GM21786 (cell line): ENCODE measurements at regions not wholly inside any gene's neighbourhood (a gene's known extent, or its start where the extent isn't known, plus 50 kb on each side); places are given as distances from the start of the nearest gene placed in this dataset.
"Not testable (repeated sequence)": the region's sequence is repeated elsewhere in the genome, so short reads cannot be mapped to it uniquely, and the experiment has no call there.

Experiments
- ATAC-seq: cut with Tn5 transposase; IDR thresholded peaks from one replicate; pipeline ENCODE4 v1.9.1; 2021; ENCODE audit not compliant: unreplicated experiment

DNA sequence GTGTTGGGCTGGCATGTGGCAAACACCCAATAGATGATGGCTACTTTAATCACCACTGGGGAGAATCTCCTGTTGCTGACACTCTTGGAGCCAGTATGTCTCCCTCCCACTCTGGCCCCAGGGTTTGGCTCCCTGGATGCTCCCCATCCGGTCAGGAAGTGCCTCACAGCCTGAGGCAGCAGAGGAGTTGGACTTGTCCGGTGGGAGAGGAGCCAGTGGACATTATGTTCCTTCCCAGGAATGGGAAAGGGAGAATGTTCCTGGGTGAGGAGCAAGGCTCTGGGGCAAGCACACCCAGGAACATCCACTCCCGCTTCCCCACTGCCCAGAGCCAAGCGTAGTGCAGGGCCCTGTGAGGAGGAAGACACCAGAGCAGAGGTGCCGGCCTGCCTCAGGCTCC, 84.6 kb upstream of the NAV2 start:
- ATAC-seq, result no peak

DNA sequence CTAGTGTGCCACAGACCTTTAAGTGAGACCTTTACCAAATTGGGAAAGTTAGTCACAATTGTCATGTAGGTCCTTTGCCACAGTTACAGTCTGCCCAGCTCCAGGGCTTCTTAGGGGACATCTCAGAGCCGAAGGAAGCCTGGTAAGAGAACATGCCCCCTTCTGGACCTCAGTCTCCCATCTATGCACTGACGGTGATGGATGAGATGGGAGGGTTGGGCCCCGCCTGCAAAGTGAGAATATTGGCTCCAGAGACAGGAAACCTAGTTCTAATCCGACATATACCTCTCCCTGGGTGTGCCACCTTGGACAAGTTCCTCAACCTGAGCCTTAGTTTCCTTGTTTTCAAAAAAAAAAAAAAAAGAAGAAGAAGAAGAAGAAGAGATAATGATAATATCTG, 85.1 kb upstream of the NAV2 start:
- no peak for ATAC-seq

DNA sequence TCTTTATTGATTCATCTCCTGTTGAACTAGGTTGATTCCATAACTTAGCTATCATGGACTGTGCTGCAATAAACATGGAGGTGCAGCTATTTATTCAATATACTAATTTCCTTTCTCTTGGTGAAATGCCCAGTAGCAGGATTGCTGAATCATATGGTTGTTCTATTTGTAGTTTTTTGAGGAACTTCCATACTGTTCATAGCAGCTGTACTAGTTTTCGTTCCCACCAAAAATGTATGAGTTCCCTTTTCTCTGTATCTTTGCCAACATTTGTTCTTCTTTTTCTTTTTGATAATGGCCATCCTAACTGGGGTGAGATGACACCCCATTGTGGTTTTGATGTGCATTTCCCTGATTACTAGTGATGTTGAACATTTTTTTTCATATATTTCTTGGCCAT, 87.2 kb upstream of the NAV2 start:
- ATAC-seq, result no peak

DNA sequence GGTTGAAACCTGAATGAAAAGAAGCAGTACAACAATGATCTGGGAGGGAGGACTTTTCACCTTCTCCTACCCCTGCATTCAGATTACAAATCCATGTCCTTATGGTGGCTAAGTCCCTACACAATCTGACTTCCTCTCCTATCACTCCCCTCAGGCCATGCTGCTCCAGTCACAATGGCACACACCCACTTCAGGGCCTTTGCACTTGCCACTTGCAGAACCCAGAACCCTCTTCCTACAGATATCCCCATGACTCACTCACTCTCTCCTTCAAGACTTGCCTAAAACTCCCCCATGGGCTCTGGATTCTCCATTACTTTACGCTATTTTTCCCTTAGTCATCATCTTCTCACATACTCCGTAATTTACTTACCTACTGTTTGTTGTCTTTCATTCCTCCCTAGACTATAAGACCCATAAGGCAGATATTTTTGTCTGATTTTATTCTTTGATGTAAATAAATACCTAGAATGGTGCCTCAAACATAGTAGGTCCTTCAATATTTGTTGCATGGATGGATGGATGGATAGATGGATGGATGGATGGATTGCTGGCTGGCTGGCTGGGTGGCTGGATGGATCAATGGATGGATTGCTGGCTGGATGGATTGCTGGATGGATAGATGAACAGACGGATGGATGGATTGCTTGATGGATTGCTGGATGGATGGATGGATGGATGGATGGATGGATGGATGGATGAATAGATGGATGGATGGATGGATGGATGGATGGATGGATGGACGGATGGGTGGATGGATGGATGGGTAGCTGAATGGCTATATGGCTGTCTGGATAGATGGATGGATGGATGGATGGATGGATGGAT, 94.7 kb upstream of the NAV2 start:
- ATAC-seq, result no peak

DNA sequence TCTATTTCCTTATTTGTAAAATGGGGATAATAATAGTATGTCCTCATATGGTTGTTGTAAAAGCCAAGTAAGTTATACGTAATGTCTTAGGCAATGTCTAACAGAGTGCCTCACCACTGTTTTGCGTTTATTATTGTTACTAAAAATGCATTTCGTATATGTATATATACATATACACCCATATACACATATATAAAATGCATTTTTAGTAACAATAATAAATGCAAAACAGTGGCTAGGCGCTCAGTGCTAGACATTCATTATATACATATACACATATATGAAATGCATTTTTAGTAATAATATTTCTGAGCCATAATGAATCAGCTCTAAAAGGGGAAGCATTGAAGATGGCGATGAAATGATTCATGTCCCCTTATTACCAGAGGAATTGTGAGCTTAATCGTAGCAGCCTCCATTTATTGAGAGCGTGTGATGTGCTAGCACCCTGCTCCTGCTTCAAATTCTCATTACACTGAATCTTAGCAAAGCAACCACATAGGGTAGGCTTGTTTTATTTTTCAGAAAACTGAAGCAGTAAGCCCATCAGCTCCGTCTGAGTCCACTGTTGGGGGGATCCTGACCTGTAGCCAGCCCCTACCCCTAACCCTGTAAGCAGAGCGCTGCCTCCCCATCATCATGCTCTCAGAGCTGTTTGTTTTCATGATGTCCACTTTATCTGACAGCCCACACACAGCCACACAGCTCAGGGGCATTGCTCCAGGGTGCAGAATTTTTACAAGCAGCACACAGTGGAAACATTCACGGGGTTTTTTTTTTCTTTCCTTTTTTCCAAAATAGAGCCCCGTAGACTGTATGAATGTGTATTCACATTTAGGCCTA, 97.1 kb upstream of the NAV2 start:
- no peak for ATAC-seq

DNA sequence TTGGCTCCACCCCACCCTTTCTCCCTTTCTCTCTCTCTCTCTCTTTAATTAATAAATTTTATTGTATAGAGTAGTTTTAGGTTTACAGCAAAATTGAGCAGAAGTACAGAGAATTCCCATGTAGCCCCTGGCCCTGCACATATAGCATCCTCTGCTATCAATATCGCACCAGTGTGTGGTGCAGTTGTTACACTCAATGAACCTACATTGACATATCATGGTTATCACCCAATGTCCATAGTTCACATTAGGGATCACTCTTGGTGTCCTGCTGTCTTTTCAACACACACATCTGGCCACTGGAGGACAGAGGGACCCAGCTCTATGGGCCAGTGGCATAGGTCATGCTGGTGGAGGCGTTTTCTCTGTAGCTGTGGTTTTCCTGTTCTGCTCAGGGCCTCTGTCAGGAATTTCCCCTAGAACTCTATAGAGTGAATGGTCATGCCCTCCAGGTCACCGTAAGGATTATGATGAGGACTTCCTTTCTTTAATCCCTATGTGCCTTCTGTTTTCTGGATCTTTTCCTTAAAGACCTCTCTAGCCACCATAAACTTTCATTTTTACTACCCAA, 98.2 kb upstream of the NAV2 start:
- no peak for ATAC-seq

DNA sequence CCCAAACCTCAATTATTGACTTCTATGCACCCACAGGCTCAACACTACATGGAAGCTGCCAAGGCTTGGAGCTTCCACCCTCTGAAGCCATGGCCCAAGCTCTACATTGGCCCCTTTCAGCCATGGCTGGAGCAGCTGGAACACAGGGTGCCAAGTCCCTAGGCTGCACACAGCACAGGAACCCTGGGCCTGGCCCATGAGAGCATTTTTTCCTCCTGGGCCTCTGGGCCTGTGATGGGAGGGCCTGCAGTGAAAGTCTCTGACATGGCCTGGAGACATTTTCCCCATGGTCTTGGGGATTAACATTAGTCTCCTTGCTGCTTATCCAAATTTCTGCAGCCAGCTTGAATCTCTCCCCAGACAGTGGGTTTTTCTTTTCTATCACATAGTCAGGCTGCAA, 100.6 kb upstream of the NAV2 start:
- not testable (repeated sequence) for ATAC-seq

DNA sequence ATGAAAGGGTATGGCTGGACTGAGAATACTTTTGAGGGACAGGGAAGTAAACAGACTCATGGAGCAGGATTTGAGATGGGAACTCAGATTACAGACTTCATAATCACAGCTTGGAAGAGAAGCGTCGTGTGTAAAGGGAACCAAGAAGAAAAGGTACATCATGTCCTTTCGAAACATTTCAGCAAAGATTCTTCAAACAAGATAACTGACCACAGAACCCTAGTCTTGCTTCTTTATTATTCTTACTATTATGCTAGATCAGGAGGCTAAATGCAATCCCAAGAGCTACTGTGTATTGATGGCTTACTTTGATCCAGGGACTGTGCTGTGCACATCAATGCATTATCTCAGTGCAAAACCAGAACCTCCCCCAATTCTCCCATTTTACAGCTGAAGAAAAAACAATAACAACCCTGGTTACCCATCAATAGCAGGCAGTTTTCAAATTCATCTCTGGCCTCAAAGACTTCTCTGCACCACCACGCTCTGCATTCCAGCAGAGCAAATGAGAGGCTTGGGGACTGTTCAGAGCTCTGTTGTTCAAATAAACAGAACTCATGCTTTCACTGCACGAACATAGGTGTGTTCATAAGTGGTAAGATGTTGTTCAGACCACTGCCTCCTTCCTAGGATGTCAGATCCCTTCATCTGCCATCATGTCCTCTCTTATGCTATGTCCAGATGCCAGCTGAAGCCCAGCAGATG, 104.8 kb upstream of the NAV2 start:
- no peak for ATAC-seq

DNA sequence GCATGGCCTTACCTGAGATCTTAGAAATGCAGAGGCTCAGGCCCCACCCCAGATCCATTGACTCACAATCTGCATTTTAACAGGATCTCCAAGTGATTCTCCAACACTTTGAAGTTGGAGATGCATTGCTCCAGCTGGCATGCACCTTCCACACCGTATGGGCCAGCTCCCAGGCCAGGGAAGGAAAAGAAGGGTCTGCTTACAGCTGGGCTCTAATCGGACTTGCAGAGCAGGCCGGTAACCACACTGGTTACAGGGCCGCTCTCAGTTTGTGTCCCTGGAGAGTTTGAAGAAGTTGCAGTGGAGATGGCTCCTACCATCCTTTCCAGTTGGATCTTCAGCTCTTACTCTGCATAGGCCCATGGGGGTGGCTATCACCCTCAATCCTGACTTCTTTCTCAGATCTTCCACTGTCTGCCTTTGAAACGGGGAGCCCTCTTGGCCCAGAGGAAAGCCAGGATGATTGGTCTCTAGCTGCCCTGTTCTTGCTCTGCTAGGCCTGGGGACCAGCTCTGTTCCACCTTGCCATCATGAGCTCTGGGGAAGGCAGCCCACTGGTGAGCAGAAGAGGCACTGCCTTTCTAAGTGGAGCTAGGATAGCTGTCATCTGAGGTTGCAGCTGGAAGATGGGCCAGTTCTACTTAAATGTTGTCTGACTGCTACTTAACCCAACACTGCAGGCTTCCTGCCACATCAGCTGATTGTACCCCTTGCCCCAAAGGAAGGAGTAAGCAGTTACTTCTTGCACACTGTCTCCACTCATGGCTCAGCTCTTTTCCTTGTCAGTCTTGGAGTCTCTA, 105.6 kb upstream of the NAV2 start:
- ATAC-seq, result no peak

DNA sequence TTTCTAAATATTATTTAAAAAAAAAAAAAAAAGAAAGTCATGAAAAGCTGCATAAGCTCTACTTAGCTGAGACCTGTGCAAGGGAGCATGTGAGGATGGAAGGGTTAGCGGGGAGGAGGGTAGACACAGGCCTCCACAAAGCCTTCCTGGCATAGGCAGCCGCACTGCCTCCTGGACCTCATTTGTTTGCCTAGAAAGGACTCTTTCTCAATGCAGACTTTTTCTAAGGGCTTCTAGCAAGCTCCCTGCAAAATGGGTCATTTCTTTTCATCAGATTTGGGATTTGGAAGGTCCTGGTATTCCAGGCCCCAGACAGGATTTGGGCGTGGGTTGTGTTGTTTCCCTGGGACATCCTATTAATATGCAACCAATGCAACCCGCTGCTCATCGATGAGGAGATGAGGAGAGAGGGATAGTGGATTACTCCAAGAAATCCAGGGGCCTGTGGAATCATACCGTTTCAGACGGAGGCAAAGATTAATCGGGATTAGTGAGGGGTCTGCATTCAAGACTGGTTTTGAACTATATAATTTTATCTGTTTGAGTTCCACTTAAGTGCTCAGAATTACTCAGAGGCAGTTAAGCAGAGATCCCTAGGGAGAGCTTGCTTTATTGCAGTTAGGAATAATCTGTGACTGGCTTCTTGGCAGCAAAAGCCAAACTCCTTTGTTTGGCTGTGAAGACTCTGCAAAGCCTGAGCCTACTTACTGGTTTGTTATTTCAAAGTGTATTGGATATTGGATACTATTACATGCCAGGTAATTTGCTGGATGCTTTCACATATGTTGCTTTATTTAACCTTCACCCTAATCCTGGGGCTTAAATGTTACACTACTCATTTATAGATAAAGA, 106.9 kb upstream of the NAV2 start:
- no peak for ATAC-seq

DNA sequence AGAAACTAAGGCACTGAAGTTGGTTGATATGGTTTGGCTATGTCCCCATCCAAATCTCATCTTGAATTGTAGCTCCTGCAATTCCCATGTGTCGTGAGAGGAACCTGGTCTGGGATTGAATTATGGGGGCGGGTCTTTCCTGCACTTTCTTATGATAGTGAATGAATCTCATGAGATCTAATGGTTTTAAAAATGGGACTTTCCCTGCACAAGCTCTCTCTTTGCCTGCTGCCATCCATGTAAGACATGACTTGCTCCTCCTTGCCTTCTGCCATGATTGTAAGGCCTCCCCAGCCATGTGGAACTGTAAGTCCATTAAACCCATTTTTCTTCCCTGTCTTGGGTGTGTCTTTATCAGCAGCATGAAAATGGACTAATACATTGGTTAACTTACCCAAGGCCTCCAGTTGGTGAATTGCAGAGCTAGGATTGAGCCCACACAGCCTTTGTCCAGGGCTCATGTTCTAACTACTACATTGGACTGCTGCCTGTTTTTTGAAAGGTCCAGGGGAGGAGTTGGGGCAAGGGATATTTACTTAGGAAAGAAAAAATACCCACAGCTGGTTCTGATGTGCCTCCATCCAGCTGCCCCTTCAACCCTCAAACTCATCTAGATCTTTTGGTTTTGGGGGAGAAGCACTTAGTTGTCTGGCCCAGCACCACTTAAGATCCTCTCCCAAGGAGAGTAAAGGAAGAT, 107.8 kb upstream of the NAV2 start:
- no peak for ATAC-seq

DNA sequence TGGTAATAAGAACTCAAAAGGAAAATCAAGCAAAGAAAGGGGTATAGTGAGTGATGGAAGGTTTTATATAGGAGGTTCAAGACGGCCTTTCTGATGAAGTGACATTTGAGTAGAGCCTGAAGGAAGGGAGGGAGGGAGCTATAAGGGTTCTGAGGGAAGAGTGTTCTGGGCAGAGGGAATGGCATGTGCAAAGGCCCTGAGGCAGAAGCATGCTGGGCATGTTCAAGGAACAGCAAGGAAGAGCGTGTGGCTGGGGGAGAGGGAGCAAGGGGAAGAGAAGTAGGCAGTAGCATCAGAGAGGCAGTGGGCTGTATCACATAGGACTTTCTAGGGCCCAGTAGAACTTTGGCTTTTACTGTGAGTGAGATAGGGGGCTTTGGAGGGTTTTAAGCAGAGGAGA, 108.9 kb upstream of the NAV2 start:
- no peak for ATAC-seq

DNA sequence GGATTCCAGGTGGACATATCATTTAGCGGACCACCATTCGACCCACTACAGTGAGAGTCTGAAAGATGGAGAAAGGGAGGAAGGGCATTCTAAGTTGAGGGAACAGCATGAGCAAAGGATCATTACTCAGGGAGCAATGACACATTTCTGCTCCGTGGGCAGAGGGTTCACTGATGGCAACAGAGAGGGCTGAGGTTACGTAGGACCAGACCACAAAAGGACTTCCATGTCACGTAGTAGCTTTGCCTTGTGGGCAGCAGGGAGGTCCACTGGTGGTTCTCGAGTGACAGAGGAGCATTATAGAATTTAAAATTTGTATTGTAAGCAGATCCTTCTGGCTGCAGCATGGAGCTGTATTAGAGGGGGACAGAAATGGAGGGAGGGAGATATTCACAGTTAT, 109.7 kb upstream of the NAV2 start:
- ATAC-seq, result no peak

DNA sequence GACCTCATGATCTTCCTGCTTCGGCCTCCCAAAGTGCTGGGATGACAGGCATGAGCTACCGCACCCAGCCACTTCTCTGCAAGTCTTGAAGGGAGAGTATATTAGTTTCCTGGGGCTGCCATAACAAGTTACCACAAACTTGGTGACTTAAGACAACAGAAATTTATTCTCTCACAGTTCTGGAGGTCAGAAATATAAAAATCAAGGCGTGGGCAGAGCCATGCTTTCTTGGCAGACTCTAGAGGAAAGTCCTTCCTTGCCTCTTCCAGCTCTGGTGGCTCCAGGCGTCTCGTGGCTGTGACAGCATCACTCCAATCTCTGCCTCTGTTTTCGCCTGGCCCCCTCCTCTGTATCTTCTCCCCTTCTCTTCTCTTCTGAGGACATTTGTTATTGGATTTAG, 110.2 kb upstream of the NAV2 start:
- ATAC-seq, result no peak

DNA sequence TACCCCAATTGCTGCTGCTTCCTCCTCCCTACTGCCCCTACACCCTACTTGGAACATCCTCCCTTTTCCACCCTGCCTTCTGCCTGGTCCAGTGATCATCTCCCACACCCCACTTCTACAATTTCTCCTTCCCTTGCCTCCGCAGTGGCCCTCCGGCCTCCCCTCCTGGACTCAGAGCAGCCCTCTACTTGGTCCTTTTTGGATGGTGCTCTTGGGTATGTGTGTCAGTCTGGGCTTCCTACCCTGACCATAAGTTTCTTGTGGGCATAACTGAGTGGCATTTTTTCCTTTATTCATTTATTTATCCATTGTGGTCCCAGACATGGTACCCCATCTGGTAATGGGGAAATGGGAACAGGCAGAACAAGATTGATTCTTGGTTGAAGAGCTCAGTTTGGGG, 111.4 kb upstream of the NAV2 start:
- ATAC-seq, result no peak

DNA sequence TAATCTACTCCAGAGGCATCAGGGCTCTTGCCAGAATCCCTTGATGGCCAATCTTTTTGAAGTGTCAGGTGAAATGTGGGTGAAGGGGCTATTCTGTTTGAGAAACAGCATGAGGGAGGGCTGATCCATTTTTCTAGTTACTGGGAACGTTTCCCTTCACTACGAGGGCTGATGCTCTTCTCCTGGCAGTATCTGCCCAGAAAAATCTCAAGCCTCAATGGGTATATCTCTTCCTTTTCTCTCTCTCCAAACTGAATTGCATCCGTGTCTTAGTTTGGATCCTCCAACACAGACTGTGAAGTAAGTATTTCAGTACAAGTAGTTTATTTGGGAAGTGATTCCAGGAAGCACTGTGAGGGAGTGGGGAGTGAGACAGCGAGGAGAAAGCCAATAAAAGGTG, 113.0 kb upstream of the NAV2 start:
- ATAC-seq, result no peak

DNA sequence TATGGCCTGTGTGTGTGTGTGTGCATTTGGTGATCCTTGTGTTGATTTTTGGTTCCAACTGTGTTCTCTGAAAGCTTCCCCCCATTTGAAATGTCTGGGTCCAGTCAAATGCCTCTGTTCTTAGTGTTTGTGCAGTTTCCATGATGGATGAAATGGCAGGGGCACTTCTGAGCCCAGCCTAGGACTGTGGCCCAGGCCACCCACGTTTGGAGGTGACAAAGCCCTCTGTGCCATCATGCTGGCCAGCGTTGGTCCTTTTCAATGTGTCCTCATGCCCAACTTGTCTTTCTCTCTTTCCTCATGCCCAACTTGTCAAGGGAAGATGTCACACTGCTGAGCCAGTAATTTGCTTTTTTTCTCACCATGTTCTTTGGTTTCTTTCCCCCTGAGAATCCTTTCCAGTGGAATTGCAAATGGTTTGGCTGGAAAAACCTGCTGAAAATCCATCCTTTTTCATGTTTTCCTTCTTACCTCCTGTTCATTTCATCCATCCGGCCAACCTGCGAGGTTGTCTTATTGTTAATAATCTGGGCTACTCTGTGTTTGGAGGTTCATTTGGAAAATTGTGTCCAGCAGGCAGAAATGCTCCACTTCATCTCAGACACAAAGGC, 113.7 kb upstream of the NAV2 start:
- ATAC-seq, result no peak

DNA sequence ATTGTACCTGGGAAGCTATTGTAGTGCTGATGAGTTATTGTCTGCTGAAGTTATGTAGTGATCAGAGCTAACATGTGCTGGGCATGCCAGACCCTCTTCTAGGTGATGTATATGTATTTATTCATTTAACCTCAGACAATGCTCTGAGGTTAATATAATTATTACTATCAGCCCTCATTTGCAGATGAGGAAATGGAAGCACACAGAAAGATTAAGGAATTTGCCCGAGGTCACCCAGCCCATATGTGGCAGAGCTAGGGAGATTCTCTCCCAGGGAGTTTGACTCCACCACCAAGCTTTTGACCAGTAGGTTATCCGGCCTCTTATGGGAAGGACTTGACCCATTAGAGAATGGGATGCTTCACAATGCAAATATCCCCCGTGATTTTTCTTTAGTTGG, 114.2 kb upstream of the NAV2 start:
- ATAC-seq, result no peak

DNA sequence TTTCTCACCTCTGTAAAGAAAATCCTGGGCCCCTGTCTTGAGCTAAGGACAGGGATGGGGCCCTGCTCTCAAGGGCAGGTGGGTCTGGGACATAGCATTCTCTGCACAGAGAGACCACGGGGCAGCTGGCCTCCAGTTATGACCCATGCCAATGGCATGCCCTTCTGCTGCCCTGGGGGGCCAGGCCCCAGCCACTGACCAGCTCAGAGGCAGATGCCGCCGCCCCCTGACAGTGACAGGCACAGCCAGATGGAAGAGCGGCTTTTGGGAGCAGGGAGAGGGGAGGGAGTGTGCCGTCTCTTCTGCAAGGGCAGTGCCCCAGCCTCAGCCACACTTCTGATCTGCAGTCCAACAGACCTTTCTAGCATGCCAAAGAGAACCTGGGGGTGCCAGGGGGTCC, 114.8 kb upstream of the NAV2 start:
- ATAC-seq, result no peak
